K562 (cell line): ENCODE measurements at regions not wholly inside any gene's neighbourhood (a gene's known extent, or its start where the extent isn't known, plus 50 kb on each side); places are given as distances from the start of the nearest gene placed in this dataset.

Experiments
- ESRRB ChIP-seq: fragments of 250-450 bp; sonication (Bioruptor Pico); IDR thresholded peaks from 2 replicates; pipeline ENCODE4 v1.5.0; 2020; ENCODE audit warnings: mild to moderate bottlenecking, moderate library complexity, borderline replicate concordance
- ZC3H4 ChIP-seq: sonication (generic); formaldehyde crosslinking; IDR thresholded peaks from 2 replicates; pipeline ENCODE4 v1.9.0; 2021; ENCODE audit warnings: missing genetic modification reagents, borderline replicate concordance
- ZFX ChIP-seq: sonication (generic); formaldehyde crosslinking; IDR thresholded peaks from 2 replicates; pipeline ENCODE4 v1.8.0; 2022; ENCODE audit warnings: mild to moderate bottlenecking, missing genetic modification reagents, moderate library complexity
- TF ChIP-seq, protein P1 (sequence below), 2 experiments: fragments of 450-650 bp; formaldehyde crosslinking in 1 of 2; IDR thresholded peaks; 2 replicates each; pipeline versions ENCODE4 v1.4.0 to v1.6.1; 2014 to 2020; ENCODE audit warnings: mild to moderate bottlenecking in 2 of 2, borderline replicate concordance in 1 of 2, low read depth in 1 of 2
- TF ChIP-seq, protein P2 (sequence below): sonication (generic); formaldehyde crosslinking; IDR thresholded peaks from 2 replicates; pipeline ENCODE4 v1.8.1; 2023; ENCODE audit warnings: missing genetic modification reagents, mild to moderate bottlenecking, borderline replicate concordance

GRCh38 chr2:48870942-48871341 is 115.4 kb upstream of the LHCGR start (continued):
- TF ChIP-seq, protein P1, sequence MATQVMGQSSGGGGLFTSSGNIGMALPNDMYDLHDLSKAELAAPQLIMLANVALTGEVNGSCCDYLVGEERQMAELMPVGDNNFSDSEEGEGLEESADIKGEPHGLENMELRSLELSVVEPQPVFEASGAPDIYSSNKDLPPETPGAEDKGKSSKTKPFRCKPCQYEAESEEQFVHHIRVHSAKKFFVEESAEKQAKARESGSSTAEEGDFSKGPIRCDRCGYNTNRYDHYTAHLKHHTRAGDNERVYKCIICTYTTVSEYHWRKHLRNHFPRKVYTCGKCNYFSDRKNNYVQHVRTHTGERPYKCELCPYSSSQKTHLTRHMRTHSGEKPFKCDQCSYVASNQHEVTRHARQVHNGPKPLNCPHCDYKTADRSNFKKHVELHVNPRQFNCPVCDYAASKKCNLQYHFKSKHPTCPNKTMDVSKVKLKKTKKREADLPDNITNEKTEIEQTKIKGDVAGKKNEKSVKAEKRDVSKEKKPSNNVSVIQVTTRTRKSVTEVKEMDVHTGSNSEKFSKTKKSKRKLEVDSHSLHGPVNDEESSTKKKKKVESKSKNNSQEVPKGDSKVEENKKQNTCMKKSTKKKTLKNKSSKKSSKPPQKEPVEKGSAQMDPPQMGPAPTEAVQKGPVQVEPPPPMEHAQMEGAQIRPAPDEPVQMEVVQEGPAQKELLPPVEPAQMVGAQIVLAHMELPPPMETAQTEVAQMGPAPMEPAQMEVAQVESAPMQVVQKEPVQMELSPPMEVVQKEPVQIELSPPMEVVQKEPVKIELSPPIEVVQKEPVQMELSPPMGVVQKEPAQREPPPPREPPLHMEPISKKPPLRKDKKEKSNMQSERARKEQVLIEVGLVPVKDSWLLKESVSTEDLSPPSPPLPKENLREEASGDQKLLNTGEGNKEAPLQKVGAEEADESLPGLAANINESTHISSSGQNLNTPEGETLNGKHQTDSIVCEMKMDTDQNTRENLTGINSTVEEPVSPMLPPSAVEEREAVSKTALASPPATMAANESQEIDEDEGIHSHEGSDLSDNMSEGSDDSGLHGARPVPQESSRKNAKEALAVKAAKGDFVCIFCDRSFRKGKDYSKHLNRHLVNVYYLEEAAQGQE (IDR thresholded peaks at IDR 0.05; ENCODE audit: borderline replicate concordance), result no peak
- TF ChIP-seq, protein P1 (CRISPR knock-in tag; IDR thresholded peaks at IDR 0.05; ENCODE audit: low read depth), result no peak
- no peak for TF ChIP-seq ESRRB (CRISPR knock-in tag)
- no peak for TF ChIP-seq ZC3H4 (CRISPR knock-in tag)
- no peak for TF ChIP-seq ZFX (CRISPR knock-in tag)
- TF ChIP-seq, protein P2, sequence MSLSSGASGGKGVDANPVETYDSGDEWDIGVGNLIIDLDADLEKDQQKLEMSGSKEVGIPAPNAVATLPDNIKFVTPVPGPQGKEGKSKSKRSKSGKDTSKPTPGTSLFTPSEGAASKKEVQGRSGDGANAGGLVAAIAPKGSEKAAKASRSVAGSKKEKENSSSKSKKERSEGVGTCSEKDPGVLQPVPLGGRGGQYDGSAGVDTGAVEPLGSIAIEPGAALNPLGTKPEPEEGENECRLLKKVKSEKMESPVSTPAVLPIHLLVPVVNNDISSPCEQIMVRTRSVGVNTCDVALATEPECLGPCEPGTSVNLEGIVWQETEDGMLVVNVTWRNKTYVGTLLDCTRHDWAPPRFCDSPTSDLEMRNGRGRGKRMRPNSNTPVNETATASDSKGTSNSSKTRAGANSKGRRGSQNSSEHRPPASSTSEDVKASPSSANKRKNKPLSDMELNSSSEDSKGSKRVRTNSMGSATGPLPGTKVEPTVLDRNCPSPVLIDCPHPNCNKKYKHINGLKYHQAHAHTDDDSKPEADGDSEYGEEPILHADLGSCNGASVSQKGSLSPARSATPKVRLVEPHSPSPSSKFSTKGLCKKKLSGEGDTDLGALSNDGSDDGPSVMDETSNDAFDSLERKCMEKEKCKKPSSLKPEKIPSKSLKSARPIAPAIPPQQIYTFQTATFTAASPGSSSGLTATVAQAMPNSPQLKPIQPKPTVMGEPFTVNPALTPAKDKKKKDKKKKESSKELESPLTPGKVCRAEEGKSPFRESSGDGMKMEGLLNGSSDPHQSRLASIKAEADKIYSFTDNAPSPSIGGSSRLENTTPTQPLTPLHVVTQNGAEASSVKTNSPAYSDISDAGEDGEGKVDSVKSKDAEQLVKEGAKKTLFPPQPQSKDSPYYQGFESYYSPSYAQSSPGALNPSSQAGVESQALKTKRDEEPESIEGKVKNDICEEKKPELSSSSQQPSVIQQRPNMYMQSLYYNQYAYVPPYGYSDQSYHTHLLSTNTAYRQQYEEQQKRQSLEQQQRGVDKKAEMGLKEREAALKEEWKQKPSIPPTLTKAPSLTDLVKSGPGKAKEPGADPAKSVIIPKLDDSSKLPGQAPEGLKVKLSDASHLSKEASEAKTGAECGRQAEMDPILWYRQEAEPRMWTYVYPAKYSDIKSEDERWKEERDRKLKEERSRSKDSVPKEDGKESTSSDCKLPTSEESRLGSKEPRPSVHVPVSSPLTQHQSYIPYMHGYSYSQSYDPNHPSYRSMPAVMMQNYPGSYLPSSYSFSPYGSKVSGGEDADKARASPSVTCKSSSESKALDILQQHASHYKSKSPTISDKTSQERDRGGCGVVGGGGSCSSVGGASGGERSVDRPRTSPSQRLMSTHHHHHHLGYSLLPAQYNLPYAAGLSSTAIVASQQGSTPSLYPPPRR (CRISPR knock-in tag), result no peak
